GM19397 (cell line): ENCODE measurements at regions not wholly inside any gene's neighbourhood (a gene's known extent, or its start where the extent isn't known, plus 50 kb on each side); places are given as distances from the start of the nearest gene placed in this dataset.
"Not testable (repeated sequence)": the region's sequence is repeated elsewhere in the genome, so short reads cannot be mapped to it uniquely, and the experiment has no call there.

ENCODE experiments used
- ATAC-seq: cut with Tn5 transposase; IDR thresholded peaks from one replicate; pipeline ENCODE4 v1.9.1; 2021; ENCODE audit warnings: mild to moderate bottlenecking, moderate library complexity; ENCODE audit not compliant: unreplicated experiment

GRCh38 chr6:73980096-73980495 lies 284.1 kb downstream of the CD109 start:
- ATAC-seq = no peak

GRCh38 chr6:73978330-73978729 lies 282.3 kb downstream of the CD109 start:
- ATAC-seq = no peak

- ATAC-seq = not testable (repeated sequence)
Measured at GRCh38 chr6:73972518-73972917, 276.5 kb downstream of the CD109 start.

GRCh38 chr6:73969971-73970970 lies 274.3 kb downstream of the CD109 start:
- ATAC-seq = no peak

- no peak for ATAC-seq
Measured at GRCh38 chr6:73968221-73968757, 272.3 kb downstream of the CD109 start.

GRCh38 chr6:73965539-73966029 lies 269.6 kb downstream of the CD109 start:
- ATAC-seq = no peak

- no peak for ATAC-seq
Measured at GRCh38 chr6:73964241-73964854, 268.3 kb downstream of the CD109 start.

GRCh38 chr6:73962884-73963283 lies 266.9 kb downstream of the CD109 start:
- ATAC-seq = no peak

GRCh38 chr6:73956305-73956704 lies 260.3 kb downstream of the CD109 start:
- ATAC-seq = no peak

- ATAC-seq = no peak
Measured at GRCh38 chr6:73955800-73956199, 259.8 kb downstream of the CD109 start.

- no peak for ATAC-seq
Measured at GRCh38 chr6:73954881-73955280, 258.9 kb downstream of the CD109 start.

GRCh38 chr6:73951183-73951582 lies 255.2 kb downstream of the CD109 start:
- no peak for ATAC-seq

- ATAC-seq = no peak
Measured at GRCh38 chr6:73943930-73944652, 248.1 kb downstream of the CD109 start.

- no peak for ATAC-seq
Measured at GRCh38 chr6:73943411-73943810, 247.4 kb downstream of the CD109 start.

GRCh38 chr6:73942592-73943186 lies 246.7 kb downstream of the CD109 start:
- ATAC-seq = no peak

GRCh38 chr6:73941892-73942291 lies 245.9 kb downstream of the CD109 start:
- ATAC-seq = no peak

GRCh38 chr6:73937805-73938204 lies 241.8 kb downstream of the CD109 start:
- no peak for ATAC-seq

- ATAC-seq = no peak
Measured at GRCh38 chr6:73932866-73933265, 236.9 kb downstream of the CD109 start.

- ATAC-seq = no peak
Measured at GRCh38 chr6:73929405-73929804, 233.4 kb downstream of the CD109 start.

GRCh38 chr6:73927421-73927820 lies 231.4 kb downstream of the CD109 start:
- ATAC-seq = no peak

GRCh38 chr6:73925703-73926102 lies 229.7 kb downstream of the CD109 start:
- ATAC-seq = not testable (repeated sequence)
